ENCODE measurements at regions not wholly inside any gene's neighbourhood (a gene's known extent, or its start where the extent isn't known, plus 50 kb on each side); places are given as distances from the start of the nearest gene placed in this dataset.

GRCh38 chr4:123869286-123870215 lies 473.0 kb downstream of the SPRY1 start:
- TF ChIP-seq CTCF (IDR thresholded peaks at IDR 0.05) (no peak), POLR2A (IDR thresholded peaks at IDR 0.05) (no peak)

All from esophagus squamous epithelium (tissue), 4 donors.